BJ (cell line): ENCODE measurements at regions not wholly inside any gene's neighbourhood (a gene's known extent, or its start where the extent isn't known, plus 50 kb on each side); places are given as distances from the start of the nearest gene placed in this dataset.

Source experiments
- CTCF ChIA-PET: fragments of 350-600 bp; formaldehyde crosslinking; extraction: SDS; loops from one replicate; lab custom pipeline; 2021; ENCODE audit warnings: antibody characterized with exemption, inconsistent platforms; lab: Yijun Ruan, JAX
- POLR2A ChIA-PET: fragments of 300-600 bp; sonication (Branson Sonifier 250); formaldehyde crosslinking; extraction: SDS; loops from one replicate; lab custom pipeline; 2021; ENCODE audit warnings: antibody characterized with exemption; lab: Charles Lee
- DNase-seq: peaks from one replicate; pipeline ENCODE4 v3.0.0-alpha.2; 2011; ENCODE audit warnings: low read depth
- H3K27me3 ChIP-seq: 2 replicates; pipeline ENCODE4 v1.6.0; 2011; ENCODE audit warnings: low read length; ENCODE audit not compliant: control insufficient read depth, insufficient read depth
- H3K36me3 ChIP-seq: 2 replicates; pipeline ENCODE4 v1.5.1; 2011; ENCODE audit warnings: low read length; ENCODE audit not compliant: control insufficient read depth, insufficient read depth
- H3K4me3 ChIP-seq: 2 replicates; pipeline ENCODE4 v1.5.1; 2011; ENCODE audit warnings: low read depth, mild to moderate bottlenecking, control low read depth, low read length
- TF ChIP-seq, protein P1 (sequence below): IDR thresholded peaks from 2 replicates; pipeline ENCODE4 v1.5.1; 2011; ENCODE audit warnings: low read depth, mild to moderate bottlenecking, control low read depth, inconsistent platforms, low read length, moderate library complexity; ENCODE audit not compliant: insufficient read depth

DNA sequence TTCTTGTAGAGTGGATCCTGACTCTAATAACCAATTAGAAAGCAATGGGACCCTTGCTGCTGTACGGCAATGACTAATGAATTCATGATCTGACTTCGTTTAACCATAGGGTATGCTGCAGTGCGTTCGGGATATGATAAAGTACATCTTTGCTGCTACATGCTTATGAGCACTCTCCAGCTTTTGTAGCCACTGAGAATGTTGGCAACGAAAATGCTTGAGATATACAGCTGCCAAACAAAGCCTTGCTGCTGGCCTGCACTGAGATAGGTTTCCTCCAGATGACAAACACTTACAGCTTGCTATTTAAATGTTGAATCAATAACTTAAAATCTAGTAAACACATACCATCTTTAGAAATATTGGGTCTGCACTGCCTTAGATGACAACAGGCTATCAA is 372.4 kb upstream of the SLC8A1 start:
- ChIA-PET POLR2A (no interaction called here), CTCF (no interaction called here)
- H3K36me3 ChIP-seq = no peaks in the 10 kb centered on the region
- TF ChIP-seq, protein P1, sequence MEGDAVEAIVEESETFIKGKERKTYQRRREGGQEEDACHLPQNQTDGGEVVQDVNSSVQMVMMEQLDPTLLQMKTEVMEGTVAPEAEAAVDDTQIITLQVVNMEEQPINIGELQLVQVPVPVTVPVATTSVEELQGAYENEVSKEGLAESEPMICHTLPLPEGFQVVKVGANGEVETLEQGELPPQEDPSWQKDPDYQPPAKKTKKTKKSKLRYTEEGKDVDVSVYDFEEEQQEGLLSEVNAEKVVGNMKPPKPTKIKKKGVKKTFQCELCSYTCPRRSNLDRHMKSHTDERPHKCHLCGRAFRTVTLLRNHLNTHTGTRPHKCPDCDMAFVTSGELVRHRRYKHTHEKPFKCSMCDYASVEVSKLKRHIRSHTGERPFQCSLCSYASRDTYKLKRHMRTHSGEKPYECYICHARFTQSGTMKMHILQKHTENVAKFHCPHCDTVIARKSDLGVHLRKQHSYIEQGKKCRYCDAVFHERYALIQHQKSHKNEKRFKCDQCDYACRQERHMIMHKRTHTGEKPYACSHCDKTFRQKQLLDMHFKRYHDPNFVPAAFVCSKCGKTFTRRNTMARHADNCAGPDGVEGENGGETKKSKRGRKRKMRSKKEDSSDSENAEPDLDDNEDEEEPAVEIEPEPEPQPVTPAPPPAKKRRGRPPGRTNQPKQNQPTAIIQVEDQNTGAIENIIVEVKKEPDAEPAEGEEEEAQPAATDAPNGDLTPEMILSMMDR = no peak
- no peaks in the 10 kb centered on the region for H3K27me3 ChIP-seq
- no peak overlapping the region for H3K4me3 ChIP-seq
- DNase-seq = no peak

DNA sequence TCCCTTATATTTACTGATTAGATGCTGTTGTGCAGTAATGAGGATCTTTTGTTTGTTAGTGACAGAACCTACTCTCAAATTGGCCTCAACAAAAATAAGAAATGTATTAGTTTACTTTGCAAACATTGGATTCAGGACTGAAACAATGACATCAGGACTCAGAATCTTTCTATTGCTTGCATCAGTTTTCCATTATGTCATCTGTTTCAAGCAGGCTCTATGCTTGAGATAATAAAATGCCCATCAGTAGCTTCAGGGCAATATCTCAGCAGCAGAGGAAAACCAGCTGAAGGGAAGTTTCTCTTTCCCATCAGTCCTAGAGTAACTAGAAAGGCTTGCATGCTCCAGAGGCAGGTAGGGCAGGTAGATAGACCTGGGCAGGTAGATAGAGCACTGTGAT is 375.5 kb upstream of the SLC8A1 start:
- H3K36me3 ChIP-seq = no peaks in the 10 kb centered on the region
- no peak overlapping the region for H3K4me3 ChIP-seq
- ChIA-PET CTCF (no interaction called here), POLR2A (no interaction called here)
- H3K27me3 ChIP-seq = no peaks in the 10 kb centered on the region
- DNase-seq = no peak
- TF ChIP-seq, protein P1 = no peak

DNA sequence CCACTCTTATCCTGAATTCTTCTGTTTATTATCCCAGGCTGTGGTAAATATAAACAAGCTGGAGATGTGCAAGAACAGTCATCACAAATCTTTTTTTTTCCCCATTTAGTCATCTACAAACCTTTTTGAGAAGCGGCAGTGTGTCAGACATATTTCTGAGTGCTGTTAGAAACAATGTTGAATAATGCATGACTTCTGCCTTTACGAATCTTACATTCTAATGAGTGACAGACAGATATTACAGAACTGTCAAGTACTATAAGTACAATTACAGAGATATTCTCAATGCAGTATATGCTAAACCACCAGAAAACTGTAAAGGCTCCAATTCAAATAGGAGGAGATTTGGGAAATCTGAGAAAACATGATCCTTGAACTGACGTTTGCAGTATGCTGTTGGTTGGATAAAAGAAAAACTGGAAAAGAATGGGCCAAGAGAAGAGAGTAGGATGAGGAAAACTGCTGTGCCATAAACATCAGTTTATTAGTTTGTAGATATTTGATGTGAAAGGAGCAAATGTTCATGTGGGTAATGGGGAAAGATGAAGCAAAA is 379.5 kb upstream of the SLC8A1 start:
- TF ChIP-seq, protein P1 = no peak
- Histone ChIP-seq H3K27me3 (no peaks in the 10 kb centered on the region), H3K36me3 (no peaks in the 10 kb centered on the region), H3K4me3 (no peak overlapping the region)
- no peak for DNase-seq
- CTCF ChIA-PET = interaction anchor here (0.6 kb wide), 1 partner anchor 335 kb away, joined by 3 read pairs; no protein-coding TSS in a partner anchor
- POLR2A ChIA-PET = no interaction called here

DNA sequence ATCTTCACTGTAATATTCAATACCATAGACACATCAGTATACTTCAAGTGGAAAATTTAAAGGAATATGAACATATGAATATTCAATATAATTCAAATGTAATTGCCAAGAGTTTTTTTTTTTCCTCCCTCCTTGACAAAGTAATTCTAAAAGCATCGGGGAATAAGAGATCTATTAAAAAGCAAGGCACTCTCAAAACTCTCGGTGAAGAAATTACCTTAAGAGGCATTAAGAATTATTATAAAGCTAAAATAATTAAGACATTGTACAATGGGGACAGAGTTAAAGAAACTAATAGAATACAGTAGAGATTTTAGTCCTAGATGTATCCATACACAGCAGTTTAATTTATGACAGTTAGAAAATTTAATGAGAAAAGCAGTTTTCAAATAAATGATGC is 390.0 kb upstream of the SLC8A1 start:
- ChIA-PET CTCF (no interaction called here), POLR2A (no interaction called here)
- Histone ChIP-seq H3K4me3 (no peak overlapping the region), H3K36me3 (no peaks in the 10 kb centered on the region), H3K27me3 (no peaks in the 10 kb centered on the region)
- TF ChIP-seq, protein P1 = no peak
- DNase-seq = no peak

DNA sequence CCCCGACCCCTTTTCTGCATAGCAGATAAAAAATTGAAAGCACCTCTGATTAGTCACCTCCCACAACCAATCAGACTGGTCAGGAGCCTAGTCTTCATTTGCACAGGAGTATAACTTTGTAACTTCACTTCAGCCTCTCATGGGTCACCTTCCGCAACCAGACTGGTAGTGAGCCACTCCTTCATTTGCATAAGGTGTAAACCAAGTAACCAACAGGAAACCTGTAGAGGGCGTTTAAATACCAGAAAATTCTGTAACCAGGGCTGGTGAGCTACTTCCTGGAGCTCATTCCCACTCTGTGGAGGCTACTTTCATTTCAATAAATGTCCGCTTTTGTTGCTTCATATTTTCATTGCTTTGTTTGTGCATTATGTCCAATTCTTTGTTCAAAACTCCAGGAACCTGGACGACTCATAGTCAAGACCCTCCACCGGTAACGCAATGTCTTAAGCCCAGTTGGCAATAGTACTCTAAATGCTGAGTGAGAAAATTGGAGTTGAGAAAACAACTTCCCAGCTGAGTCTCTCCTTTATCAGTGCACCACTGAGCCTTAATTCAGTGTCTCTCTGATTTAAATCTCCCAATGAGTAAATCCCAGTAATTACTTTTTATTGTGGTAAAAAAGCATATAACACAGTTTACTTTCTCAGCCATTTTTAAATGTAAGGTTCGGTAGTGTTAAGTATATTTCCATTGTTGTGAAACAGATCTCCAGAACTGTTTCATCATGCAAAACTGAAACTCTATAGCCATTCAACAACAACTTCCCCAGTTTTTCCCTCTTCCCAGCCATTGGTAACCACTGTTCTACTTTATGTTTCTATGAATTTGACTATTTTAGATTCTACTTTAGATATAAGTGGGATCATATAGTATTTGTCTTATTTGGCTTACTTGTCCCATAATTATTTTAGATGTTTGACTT is 392.7 kb upstream of the SLC8A1 start:
- TF ChIP-seq, protein P1 = no peak
- CTCF ChIA-PET = no interaction called here
- Histone ChIP-seq H3K36me3 (no peaks in the 10 kb centered on the region), H3K27me3 (no peaks in the 10 kb centered on the region), H3K4me3 (no peak overlapping the region)
- DNase-seq = no peak
- POLR2A ChIA-PET = no interaction called here
